GM12878 (cell line): ENCODE measurements at regions not wholly inside any gene's neighbourhood (a gene's known extent, or its start where the extent isn't known, plus 50 kb on each side); places are given as distances from the start of the nearest gene placed in this dataset.

Experiments used
- CTCF ChIP-seq, 3 experiments: IDR thresholded peaks in 2 of 3; conservative IDR thresholded peaks in 1 of 3; 2 replicates each; pipeline ENCODE4 v1.5.1; 2011; ENCODE audit warnings: low read depth in 3 of 3, low read length in 3 of 3, mild to moderate bottlenecking in 3 of 3, control low read depth in 2 of 3, moderate library complexity in 2 of 3, inconsistent platforms in 1 of 3, mixed read lengths in 1 of 3; ENCODE audit not compliant: control insufficient read depth in 2 of 3, insufficient read depth in 1 of 3; ENCODE audit errors: extremely low read depth in 1 of 3
- NR2C1 ChIP-seq: fragments of 450-650 bp; IDR thresholded peaks from 2 replicates; pipeline ENCODE4 v1.6.1; 2017; ENCODE audit warnings: antibody characterized with exemption, mild to moderate bottlenecking, moderate library complexity
- REST ChIP-seq: IDR thresholded peaks from 2 replicates; pipeline ENCODE4 v1.6.1; 2012; ENCODE audit warnings: mild to moderate bottlenecking, low read depth, low read length

- TF ChIP-seq REST (no peak), NR2C1 (no peak), CTCF (IDR thresholded peaks at IDR 0.05 in 2 of 3, conservative IDR thresholded peaks at IDR 0.05 in 1 of 3; ENCODE audit: control insufficient read depth in 2 of 3, extremely low read depth in 1 of 3, insufficient read depth in 1 of 3, low read depth in 3 of 3, low read length in 3 of 3) (no peak)
Measured at GRCh38 chr6:44530209-44530909, 142.9 kb downstream of the CDC5L start.
